ENCODE measurements at regions not wholly inside any gene's neighbourhood (a gene's known extent, or its start where the extent isn't known, plus 50 kb on each side); places are given as distances from the start of the nearest gene placed in this dataset.

- H2BK20ac ChIP-seq (ENCODE audit: low read depth, low read length), result no peak overlapping the region
- H3K4me3 ChIP-seq (ENCODE audit: insufficient read depth, low read depth, low read length), result no peak overlapping the region
- no peak overlapping the region for H3K18ac ChIP-seq (ENCODE audit: low read depth, low read length)
- in situ Hi-C loops (cut with MboI; ENCODE audit: low sequenced_read_pairs), result no loop called here
- no peak overlapping the region for H3K4me2 ChIP-seq (ENCODE audit: low read depth, low read length)
- H3K9me1 ChIP-seq (ENCODE audit: insufficient read depth, low read length), result no peaks in the 10 kb centered on the region
- 52% methylated on average over 5 of the region's 8 CpGs; no CpG with 5 or more reads in 1 of the 2 experiments for WGBS, 2 experiments (ENCODE audit: extremely low coverage in 2 of 2, insufficient read length in 1 of 2)
- intact Hi-C loops (cut with micrococcal nuclease), result no loop called here
- H4K5ac ChIP-seq (ENCODE audit: low read depth, low read length), result no peak overlapping the region
- BruUV-seq (replicated peaks), result no TSS peak
- H3K14ac ChIP-seq (replicated peaks; ENCODE audit: low read depth, low read length), result no peak overlapping the region
- TF ChIP-seq MAZ (IDR thresholded peaks at IDR 0.05; ENCODE audit: borderline replicate concordance, low read depth, low read length) (no peak), RCOR1 (IDR thresholded peaks at IDR 0.05; ENCODE audit: insufficient replicate concordance, low read length) (no peak), POLR2A (IDR thresholded peaks at IDR 0.05; ENCODE audit: low read depth, low read length) (no peak), MAFK (IDR thresholded peaks at IDR 0.05; ENCODE audit: low read depth, low read length) (no peak), CTCF (conservative IDR thresholded peaks at IDR 0.05; ENCODE audit: low read depth, low read length) (no peak), NFE2L2 (IDR thresholded peaks at IDR 0.05; ENCODE audit: low read depth, low read length) (no peak), SMC3 (IDR thresholded peaks at IDR 0.05; ENCODE audit: low read depth, low read length) (no peak), CEBPB (IDR thresholded peaks at IDR 0.05; ENCODE audit: low read depth, low read length) (no peak), BHLHE40 (IDR thresholded peaks at IDR 0.05; ENCODE audit: low read depth, low read length) (no peak), RAD21 (IDR thresholded peaks at IDR 0.05; ENCODE audit: low read length) (no peak), RFX5 (IDR thresholded peaks at IDR 0.05; ENCODE audit: low read depth, low read length) (no peak), ELK1 (IDR thresholded peaks at IDR 0.05; ENCODE audit: borderline replicate concordance, low read depth, low read length) (no peak)
- CTCF ChIA-PET, result no interaction called here
- no peak overlapping the region for H4K8ac ChIP-seq (ENCODE audit: low read depth in 2 of 2, low read length in 2 of 2)
- no peak overlapping the region for H2BK5ac ChIP-seq (ENCODE audit: low read depth, low read length, poor library complexity, severe bottlenecking)
- no peak overlapping the region for H3K4ac ChIP-seq (ENCODE audit: low read depth, low read length)
- no peak overlapping the region for H3K9ac ChIP-seq (ENCODE audit: low read depth, low read length)
- H2BK15ac ChIP-seq (ENCODE audit: low read depth, low read length), result no peak overlapping the region
- no peaks in the 10 kb centered on the region for H3K4me1 ChIP-seq (ENCODE audit: control insufficient read depth, insufficient read depth, low read length)
- no peak overlapping the region for H4K91ac ChIP-seq (ENCODE audit: insufficient read depth, low read depth, low read length)
- no peak overlapping the region for H3K23ac ChIP-seq (ENCODE audit: low read depth, low read length)
- ATAC-seq (ENCODE audit: low read depth), result no peak
- POLR2A ChIA-PET (ENCODE audit: unreplicated experiment), result no interaction called here
- dilution Hi-C loops (cut with HindIII; ENCODE audit: low sequenced_read_pairs, unreplicated experiment), result no loop called here
- H2AK9ac ChIP-seq (replicated peaks; ENCODE audit: low read depth, low read length, poor library complexity), result no peak overlapping the region
- H4K20me1 ChIP-seq (ENCODE audit: insufficient read depth, low read length), result no peaks in the 10 kb centered on the region
- no peaks in the 10 kb centered on the region for H3K36me3 ChIP-seq (ENCODE audit: control insufficient read depth, insufficient read depth, low read length)
- no peaks in the 10 kb centered on the region for H3K9me3 ChIP-seq (ENCODE audit: control insufficient read depth, insufficient read depth, low read length)
- H2AK5ac ChIP-seq (ENCODE audit: low read depth, low read length), result no peak overlapping the region
- H2BK120ac ChIP-seq (ENCODE audit: low read depth, low read length), result no peak overlapping the region
- no peak overlapping the region for H2AFZ ChIP-seq (replicated peaks; ENCODE audit: low read length, poor library complexity)
- H3K27me3 ChIP-seq (ENCODE audit: control insufficient read depth, insufficient read depth, low read length), result peaks cover 1% of the 10 kb centered on the region; the same call in 1 of the 2 replicates
- H3K56ac ChIP-seq (ENCODE audit: extremely low read depth, insufficient read depth, low read length), result no peak overlapping the region
- no peak for DNase-seq
- no peaks in the 10 kb centered on the region for H3K79me1 ChIP-seq (ENCODE audit: low read depth in 1 of 2, low read length in 2 of 2)
- H3K27ac ChIP-seq (ENCODE audit: insufficient read depth, low read length), result no peak overlapping the region
Measured at GRCh38 chr17:34140006-34140405, 115.1 kb upstream of the CCL2 start.

Data from IMR-90 (cell line).